Tibial nerve (tissue), 4 donors: ENCODE measurements at regions not wholly inside any gene's neighbourhood (a gene's known extent, or its start where the extent isn't known, plus 50 kb on each side); places are given as distances from the start of the nearest gene placed in this dataset.

Source experiments
- DNase-seq, 2 donors: peaks; one replicate each; pipeline ENCODE4 v3.0.0-alpha.2; 2019; ENCODE audit warnings: low spot score in 2 of 2
- H3K27ac ChIP-seq, 4 donors: fragments of 200-600 bp; sonication (generic) in 3 of 4; one replicate each; pipeline ENCODE4 v1.5.1; 2017 to 2019; ENCODE audit warnings: mild to moderate bottlenecking in 1 of 4
- H3K27me3 ChIP-seq, 2 donors: fragments of 200-600 bp; sonication (generic) in 1 of 2; one replicate each; pipeline versions ENCODE4 v1.5.1 to v1.6.0; 2017 to 2019
- H3K36me3 ChIP-seq, 3 donors: fragments of 200-600 bp; sonication (generic); one replicate each; pipeline ENCODE4 v1.5.1; 2018 to 2019
- H3K4me1 ChIP-seq, 4 donors: fragments of 200-600 bp; sonication (generic) in 3 of 4; one replicate each; pipeline ENCODE4 v1.5.1; 2017 to 2019
- H3K4me3 ChIP-seq, 4 donors: fragments of 200-600 bp; sonication (generic) in 3 of 4; one replicate each; pipeline ENCODE4 v1.5.1; 2017 to 2019; ENCODE audit warnings: mild to moderate bottlenecking in 1 of 4, moderate library complexity in 1 of 4
- H3K9me3 ChIP-seq, 4 donors: fragments of 200-600 bp; sonication (generic) in 3 of 4; one replicate each; pipeline ENCODE4 v1.5.1; 2017 to 2019
- EP300 ChIP-seq, 2 donors: sonication (generic); formaldehyde crosslinking; IDR thresholded peaks; one replicate each; pipeline ENCODE4 v1.6.1; 2017; ENCODE audit warnings: antibody characterized with exemption in 2 of 2, mild to moderate bottlenecking in 1 of 2
- POLR2A ChIP-seq, 2 donors: fragments of 450-650 bp; IDR thresholded peaks; one replicate each; pipeline ENCODE4 v1.6.1; 2017; ENCODE audit warnings: antibody characterized with exemption in 2 of 2, mild to moderate bottlenecking in 2 of 2, moderate library complexity in 2 of 2
- WGBS, 2 donors: methylation state at CpG; one replicate each; pipeline ENCODE4 v1.1.5; 2018; 5-methylcytosine and 5-hydroxymethylcytosine counted together
- TF ChIP-seq, protein P1 (sequence below), 5 experiments: fragments of 200-600 bp in 3 of 5; fragments of 450-650 bp in 2 of 5; sonication (generic) in 3 of 5; IDR thresholded peaks; one replicate each; pipeline ENCODE4 v1.5.1; 2016 to 2019; ENCODE audit warnings: antibody characterized with exemption in 5 of 5, mild to moderate bottlenecking in 3 of 5, moderate library complexity in 2 of 5

DNA sequence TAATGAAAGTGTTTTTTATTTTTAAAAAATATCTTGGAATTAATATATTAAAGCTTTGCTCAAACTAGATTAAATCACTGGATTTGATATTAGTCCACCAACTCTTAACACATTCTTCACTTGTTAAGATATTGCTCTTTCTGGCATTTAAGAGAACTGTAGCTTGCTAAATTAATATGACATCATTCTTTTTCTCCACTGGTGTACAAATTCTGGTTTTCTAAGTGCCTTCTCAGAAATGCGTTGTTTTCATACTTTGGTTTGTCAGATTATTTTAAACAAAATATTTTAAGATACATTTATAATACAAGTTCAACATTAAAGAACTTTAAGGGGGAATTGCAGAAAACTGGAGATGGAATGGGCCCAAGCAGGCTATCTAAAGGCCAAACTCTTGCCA lies 87.6 kb upstream of the IFNE start:
- Histone ChIP-seq H3K27ac (no peak overlapping the region), H3K9me3 (no peaks in the 10 kb centered on the region), H3K36me3 (no peaks in the 10 kb centered on the region), H3K4me1 (no peaks in the 10 kb centered on the region), H3K4me3 (no peak overlapping the region), H3K27me3 (peaks cover 0 to 30% of the 10 kb centered on the region in 2 donors)
- TF ChIP-seq POLR2A (IDR thresholded peaks at IDR 0.05) = no peak
- TF ChIP-seq, protein P1, sequence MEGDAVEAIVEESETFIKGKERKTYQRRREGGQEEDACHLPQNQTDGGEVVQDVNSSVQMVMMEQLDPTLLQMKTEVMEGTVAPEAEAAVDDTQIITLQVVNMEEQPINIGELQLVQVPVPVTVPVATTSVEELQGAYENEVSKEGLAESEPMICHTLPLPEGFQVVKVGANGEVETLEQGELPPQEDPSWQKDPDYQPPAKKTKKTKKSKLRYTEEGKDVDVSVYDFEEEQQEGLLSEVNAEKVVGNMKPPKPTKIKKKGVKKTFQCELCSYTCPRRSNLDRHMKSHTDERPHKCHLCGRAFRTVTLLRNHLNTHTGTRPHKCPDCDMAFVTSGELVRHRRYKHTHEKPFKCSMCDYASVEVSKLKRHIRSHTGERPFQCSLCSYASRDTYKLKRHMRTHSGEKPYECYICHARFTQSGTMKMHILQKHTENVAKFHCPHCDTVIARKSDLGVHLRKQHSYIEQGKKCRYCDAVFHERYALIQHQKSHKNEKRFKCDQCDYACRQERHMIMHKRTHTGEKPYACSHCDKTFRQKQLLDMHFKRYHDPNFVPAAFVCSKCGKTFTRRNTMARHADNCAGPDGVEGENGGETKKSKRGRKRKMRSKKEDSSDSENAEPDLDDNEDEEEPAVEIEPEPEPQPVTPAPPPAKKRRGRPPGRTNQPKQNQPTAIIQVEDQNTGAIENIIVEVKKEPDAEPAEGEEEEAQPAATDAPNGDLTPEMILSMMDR (IDR thresholded peaks at IDR 0.05) = no peak
- TF ChIP-seq EP300 (IDR thresholded peaks at IDR 0.05) = no peak
- 79 to 84% methylated on average over 1 of the region's 1 CpG for WGBS, 2 donors
- no peak for DNase-seq

DNA sequence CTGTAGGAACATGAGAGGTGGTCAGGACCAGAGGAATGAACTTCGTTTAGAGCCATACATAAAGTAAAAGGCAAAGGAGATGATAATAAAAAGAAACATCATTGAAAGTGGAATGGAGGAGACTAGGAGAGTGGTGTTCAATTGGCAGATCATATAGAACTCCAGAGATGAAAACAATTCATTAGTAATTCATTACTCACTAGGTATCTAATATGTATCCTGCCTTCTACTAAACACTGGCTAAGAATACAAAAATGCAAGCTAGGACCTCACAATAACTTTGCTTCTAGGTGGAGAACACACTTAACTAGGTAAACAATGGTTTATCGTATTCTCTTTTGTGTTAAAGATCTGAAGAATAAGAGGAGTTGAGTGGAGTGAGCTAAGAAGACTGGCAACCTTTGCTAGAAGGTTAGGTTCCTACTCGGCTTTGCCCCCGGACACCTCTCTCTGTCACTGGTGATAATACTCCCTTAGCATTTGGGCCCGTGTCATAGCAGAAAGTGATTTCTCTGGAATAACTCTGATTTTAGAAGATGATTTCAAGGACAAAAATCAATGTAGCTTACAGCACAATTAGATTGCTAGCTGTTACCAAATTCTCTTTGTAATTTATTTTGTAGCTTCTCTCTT lies 88.6 kb upstream of the IFNE start:
- peaks cover 0 to under 1% (median 0%) of the 10 kb centered on the region in 4 donors for H3K4me1 ChIP-seq
- no peak overlapping the region for H3K27ac ChIP-seq
- H3K27me3 ChIP-seq = peaks cover 0 to 28% of the 10 kb centered on the region in 2 donors
- 83 to 86% methylated on average over 5 of the region's 5 CpGs for WGBS, 2 donors
- no peaks in the 10 kb centered on the region for H3K9me3 ChIP-seq
- no peak for DNase-seq
- no peak overlapping the region for H3K4me3 ChIP-seq
- H3K36me3 ChIP-seq = no peaks in the 10 kb centered on the region
- no peak for TF ChIP-seq POLR2A (IDR thresholded peaks at IDR 0.05)
- TF ChIP-seq, protein P1 (IDR thresholded peaks at IDR 0.05) = no peak
- TF ChIP-seq EP300 (IDR thresholded peaks at IDR 0.05) = no peak

DNA sequence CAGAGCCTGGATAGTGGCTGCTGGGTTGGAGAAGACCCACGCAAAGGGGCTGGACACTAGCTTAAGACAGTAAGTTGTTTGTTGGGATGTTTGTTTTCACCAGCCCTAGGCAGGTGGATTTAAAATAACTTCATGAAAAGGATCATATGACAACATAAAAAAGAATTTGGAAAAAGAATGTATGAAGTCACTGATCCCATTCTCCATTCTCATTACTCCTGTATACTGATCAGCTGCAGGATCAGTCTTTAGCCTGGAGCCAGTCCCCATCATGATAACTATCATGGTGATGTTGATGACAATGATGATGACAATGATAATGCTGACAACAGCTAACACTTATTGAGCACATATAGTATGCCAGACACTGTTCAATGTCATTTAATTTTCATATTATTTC lies 92.1 kb upstream of the IFNE start:
- Histone ChIP-seq H3K27me3 (peaks cover 0 to under 1% of the 10 kb centered on the region in 2 donors), H3K9me3 (no peaks in the 10 kb centered on the region), H3K27ac (no peak overlapping the region), H3K4me1 (peaks cover 0 to 13% (median 0%) of the 10 kb centered on the region in 4 donors), H3K4me3 (no peak overlapping the region), H3K36me3 (no peaks in the 10 kb centered on the region)
- TF ChIP-seq EP300 (IDR thresholded peaks at IDR 0.05) (no peak), POLR2A (IDR thresholded peaks at IDR 0.05) (no peak)
- TF ChIP-seq, protein P1 (IDR thresholded peaks at IDR 0.05) = no peak
- WGBS, 2 donors = 81 to 83% methylated on average over 1 of the region's 1 CpG
- DNase-seq = no peak

DNA sequence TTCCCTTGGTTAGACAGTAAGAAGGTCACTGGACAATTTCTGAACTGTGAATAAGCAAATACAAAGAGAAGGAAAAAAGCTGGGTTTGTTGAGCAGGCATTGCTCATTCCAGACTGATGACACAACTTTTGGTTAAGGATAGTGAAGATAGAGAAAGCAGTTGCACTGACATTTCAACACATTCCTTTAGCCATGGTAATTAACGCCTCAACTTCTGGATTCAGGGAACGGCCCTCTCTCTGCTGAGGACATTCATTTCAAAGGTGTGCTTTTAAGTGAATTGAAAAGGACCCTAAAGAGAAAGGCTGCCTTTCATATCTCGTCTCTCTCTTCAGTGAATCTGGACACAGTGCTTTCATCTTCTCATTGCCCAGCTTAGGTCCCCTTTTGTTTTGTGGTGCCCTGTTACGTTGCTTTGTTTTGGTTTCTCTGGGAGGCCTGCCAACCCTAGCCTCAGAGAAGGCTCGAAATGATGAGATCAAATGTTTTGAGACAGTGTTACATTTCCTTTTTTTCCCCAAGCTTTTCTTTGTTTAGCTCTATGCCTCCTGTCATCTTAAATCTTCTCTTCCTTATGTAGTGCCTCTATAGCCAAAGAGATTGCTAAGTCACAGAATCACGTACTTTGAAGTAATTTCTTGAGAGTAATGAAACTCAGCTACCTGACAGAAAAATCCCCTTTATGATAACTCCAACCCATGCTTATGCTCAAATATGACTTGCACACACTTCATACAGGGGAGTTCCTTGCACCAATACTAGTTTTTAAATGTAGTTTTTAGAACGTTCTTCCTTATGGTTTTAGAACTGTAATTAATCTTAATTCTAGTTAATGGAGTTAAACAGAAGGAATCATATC lies 94.4 kb upstream of the IFNE start:
- Histone ChIP-seq H3K36me3 (no peaks in the 10 kb centered on the region), H3K4me1 (peaks cover 0 to 13% (median 0%) of the 10 kb centered on the region in 4 donors), H3K27ac (no peak overlapping the region), H3K27me3 (no peaks in the 10 kb centered on the region), H3K4me3 (peak overlapping the region in 1 of 4 donors; percentile 16), H3K9me3 (no peaks in the 10 kb centered on the region)
- no peak for DNase-seq
- WGBS, 2 donors = 16 to 26% methylated on average over 6 to 7 of the region's 7 CpGs
- TF ChIP-seq POLR2A (IDR thresholded peaks at IDR 0.05) = no peak
- TF ChIP-seq, protein P1 (IDR thresholded peaks at IDR 0.05) = no peak
- TF ChIP-seq EP300 (IDR thresholded peaks at IDR 0.05) = no peak

DNA sequence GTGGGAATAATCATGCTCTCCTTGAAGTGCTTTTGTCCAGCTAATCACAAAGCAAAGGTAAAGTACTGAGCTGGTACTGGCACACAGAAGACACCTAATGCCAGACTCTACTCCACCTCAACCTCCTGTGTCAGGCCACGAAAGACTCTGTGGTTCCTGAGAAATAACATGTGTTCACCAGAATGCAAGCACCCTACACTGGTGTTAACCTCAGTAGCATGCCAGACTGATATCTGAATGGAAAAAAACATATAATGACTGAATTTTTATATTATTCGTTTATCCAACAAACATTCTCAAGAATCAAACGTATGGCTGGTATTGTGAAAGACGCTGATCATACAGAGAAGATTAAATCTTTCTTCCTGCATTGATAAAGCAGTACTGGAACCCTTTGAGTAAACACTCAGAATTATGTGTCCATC lies 97.1 kb upstream of the IFNE start:
- Histone ChIP-seq H3K36me3 (no peaks in the 10 kb centered on the region), H3K4me1 (peaks cover 0 to 13% (median 0%) of the 10 kb centered on the region in 4 donors), H3K9me3 (no peaks in the 10 kb centered on the region), H3K27me3 (no peaks in the 10 kb centered on the region), H3K27ac (no peak overlapping the region), H3K4me3 (no peak overlapping the region)
- DNase-seq = no peak
- TF ChIP-seq, protein P1 (IDR thresholded peaks at IDR 0.05) = no peak
- TF ChIP-seq POLR2A (IDR thresholded peaks at IDR 0.05) (no peak), EP300 (IDR thresholded peaks at IDR 0.05) (no peak)
- WGBS, 2 donors = 87 to 91% methylated on average over 4 of the region's 4 CpGs
